ENCODE measurements at regions not wholly inside any gene's neighbourhood (a gene's known extent, or its start where the extent isn't known, plus 50 kb on each side); places are given as distances from the start of the nearest gene placed in this dataset.

DNA sequence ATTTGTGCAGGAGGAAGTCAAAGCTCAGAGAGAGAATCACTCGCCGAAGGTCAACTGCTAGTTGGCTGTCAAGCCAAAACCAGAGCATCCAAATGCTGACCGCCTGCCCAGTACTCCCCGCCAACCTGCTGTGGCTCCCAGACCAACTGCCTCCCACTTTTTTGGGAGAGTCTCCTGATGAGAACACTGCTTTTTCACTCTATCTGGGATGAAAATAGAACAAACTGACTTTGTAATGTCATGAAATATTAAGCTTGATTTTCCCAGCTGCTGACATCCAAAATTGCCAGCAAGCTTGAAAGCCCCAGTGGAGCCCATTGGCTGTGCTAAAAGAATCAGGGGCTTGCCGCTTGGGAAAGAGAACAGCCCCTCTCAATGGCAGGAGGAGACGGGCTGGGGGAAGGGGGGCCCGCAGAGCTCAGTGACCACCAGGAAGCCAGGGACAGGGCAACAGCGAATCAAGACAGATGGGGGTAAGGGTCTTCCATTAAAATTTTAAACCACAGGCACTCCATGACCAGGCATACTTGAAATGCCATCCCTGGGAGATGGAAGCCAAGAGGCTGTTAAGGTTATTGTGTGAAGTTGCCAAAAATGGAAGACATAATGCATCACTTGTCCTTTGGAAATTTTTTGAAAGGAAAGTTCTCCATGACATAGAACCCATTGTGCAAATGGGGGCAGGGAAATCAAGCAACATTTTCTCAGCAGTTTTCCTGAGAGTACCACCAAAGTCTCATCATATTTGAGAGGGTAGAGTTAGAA, 125.7 kb upstream of the CDH5 start:
- ChIA-PET POLR2A (no interaction called here), CTCF (no interaction called here), RAD21 (ENCODE audit: low non-redundant PET in 1 of 2, low total read pairs in 2 of 2, uncharacterized antibody in 2 of 2, unreplicated experiment in 2 of 2) (no interaction called here)
- Histone ChIP-seq H3K9me2 (ENCODE audit: insufficient read depth) (no peaks in the 10 kb centered on the region), H3K4me2 (ENCODE audit: low read length) (no peak overlapping the region), H3K79me2 (ENCODE audit: insufficient read depth, low read length) (no peaks in the 10 kb centered on the region), H3K27ac (ENCODE audit: low read depth, low read length) (no peak overlapping the region), H3K9ac (ENCODE audit: low read length) (no peak overlapping the region), H3K4me1 (ENCODE audit: control insufficient read depth in 1 of 2, insufficient read depth in 2 of 2, low read length in 2 of 2) (no peaks in the 10 kb centered on the region), H4K20me1 (ENCODE audit: insufficient read depth) (no peaks in the 10 kb centered on the region), H3K27me3 (ENCODE audit: insufficient read depth, low read length) (peaks cover 30% of the 10 kb centered on the region), H3K36me3 (ENCODE audit: control insufficient read depth in 1 of 2, insufficient read depth in 2 of 2, low read length in 2 of 2) (no peaks in the 10 kb centered on the region), H3K4me3 (replicated peaks in 1 of 2; ENCODE audit: low read depth in 1 of 2, low read length in 2 of 2) (no peak overlapping the region), H3K9me3 (ENCODE audit: control insufficient read depth in 1 of 2, insufficient read depth in 1 of 2, low read depth in 1 of 2, low read length in 2 of 2) (no peaks in the 10 kb centered on the region), H2AFZ (ENCODE audit: low read depth, low read length, poor library complexity, severe bottlenecking) (no peak overlapping the region)
- ATAC-seq, result no peak
- intact Hi-C loops (cut with micrococcal nuclease), result no loop called here
- no peak for DNase-seq (ENCODE audit: low read depth, low spot score)
- TF ChIP-seq FOSL1 (IDR thresholded peaks at IDR 0.05; ENCODE audit: low read depth) (no peak), CBX3 (IDR thresholded peaks at IDR 0.05; ENCODE audit: low read depth) (no peak), CEBPB (IDR thresholded peaks at IDR 0.05; ENCODE audit: low read depth) (no peak), YY1 (IDR thresholded peaks at IDR 0.05; ENCODE audit: extremely low read depth, insufficient replicate concordance, low read depth, low read length) (no peak), TCF7L2 (IDR thresholded peaks at IDR 0.05; ENCODE audit: borderline replicate concordance, extremely low read depth, insufficient read depth, insufficient read length) (no peak), RAD21 (IDR thresholded peaks at IDR 0.05; ENCODE audit: low read depth) (no peak), EGR1 (IDR thresholded peaks at IDR 0.05; ENCODE audit: low read depth) (no peak), SP1 (IDR thresholded peaks at IDR 0.05; ENCODE audit: low read depth) (no peak), EZH2 (IDR thresholded peaks at IDR 0.05) (no peak), ELF1 (IDR thresholded peaks at IDR 0.05; ENCODE audit: borderline replicate concordance, low read depth) (no peak), SRF (IDR thresholded peaks at IDR 0.05; ENCODE audit: low read depth) (no peak), SIN3A (IDR thresholded peaks at IDR 0.05; ENCODE audit: low read depth) (no peak), POLR2A (IDR thresholded peaks at IDR 0.05; ENCODE audit: borderline replicate concordance, extremely low read depth, insufficient read depth, insufficient read length) (no peak), ZFX (IDR thresholded peaks at IDR 0.05) (no peak), POLR2AphosphoS5 (IDR thresholded peaks at IDR 0.05; ENCODE audit: low read depth, low read length) (no peak)
- TF ChIP-seq, protein P1, sequence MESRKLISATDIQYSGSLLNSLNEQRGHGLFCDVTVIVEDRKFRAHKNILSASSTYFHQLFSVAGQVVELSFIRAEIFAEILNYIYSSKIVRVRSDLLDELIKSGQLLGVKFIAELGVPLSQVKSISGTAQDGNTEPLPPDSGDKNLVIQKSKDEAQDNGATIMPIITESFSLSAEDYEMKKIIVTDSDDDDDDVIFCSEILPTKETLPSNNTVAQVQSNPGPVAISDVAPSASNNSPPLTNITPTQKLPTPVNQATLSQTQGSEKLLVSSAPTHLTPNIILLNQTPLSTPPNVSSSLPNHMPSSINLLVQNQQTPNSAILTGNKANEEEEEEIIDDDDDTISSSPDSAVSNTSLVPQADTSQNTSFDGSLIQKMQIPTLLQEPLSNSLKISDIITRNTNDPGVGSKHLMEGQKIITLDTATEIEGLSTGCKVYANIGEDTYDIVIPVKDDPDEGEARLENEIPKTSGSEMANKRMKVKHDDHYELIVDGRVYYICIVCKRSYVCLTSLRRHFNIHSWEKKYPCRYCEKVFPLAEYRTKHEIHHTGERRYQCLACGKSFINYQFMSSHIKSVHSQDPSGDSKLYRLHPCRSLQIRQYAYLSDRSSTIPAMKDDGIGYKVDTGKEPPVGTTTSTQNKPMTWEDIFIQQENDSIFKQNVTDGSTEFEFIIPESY (IDR thresholded peaks at IDR 0.05; ENCODE audit: extremely low read depth, insufficient replicate concordance, low read length), result no peak
- TF ChIP-seq, protein P2, sequence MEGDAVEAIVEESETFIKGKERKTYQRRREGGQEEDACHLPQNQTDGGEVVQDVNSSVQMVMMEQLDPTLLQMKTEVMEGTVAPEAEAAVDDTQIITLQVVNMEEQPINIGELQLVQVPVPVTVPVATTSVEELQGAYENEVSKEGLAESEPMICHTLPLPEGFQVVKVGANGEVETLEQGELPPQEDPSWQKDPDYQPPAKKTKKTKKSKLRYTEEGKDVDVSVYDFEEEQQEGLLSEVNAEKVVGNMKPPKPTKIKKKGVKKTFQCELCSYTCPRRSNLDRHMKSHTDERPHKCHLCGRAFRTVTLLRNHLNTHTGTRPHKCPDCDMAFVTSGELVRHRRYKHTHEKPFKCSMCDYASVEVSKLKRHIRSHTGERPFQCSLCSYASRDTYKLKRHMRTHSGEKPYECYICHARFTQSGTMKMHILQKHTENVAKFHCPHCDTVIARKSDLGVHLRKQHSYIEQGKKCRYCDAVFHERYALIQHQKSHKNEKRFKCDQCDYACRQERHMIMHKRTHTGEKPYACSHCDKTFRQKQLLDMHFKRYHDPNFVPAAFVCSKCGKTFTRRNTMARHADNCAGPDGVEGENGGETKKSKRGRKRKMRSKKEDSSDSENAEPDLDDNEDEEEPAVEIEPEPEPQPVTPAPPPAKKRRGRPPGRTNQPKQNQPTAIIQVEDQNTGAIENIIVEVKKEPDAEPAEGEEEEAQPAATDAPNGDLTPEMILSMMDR (IDR thresholded peaks at IDR 0.05 in 2 of 3, conservative IDR thresholded peaks at IDR 0.05 in 1 of 3; ENCODE audit: borderline replicate concordance in 1 of 3, insufficient read depth in 1 of 3, low read depth in 2 of 3, low read length in 2 of 3), result no peak
- TF ChIP-seq, protein P3, sequence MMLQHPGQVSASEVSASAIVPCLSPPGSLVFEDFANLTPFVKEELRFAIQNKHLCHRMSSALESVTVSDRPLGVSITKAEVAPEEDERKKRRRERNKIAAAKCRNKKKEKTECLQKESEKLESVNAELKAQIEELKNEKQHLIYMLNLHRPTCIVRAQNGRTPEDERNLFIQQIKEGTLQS (IDR thresholded peaks at IDR 0.05), result no peak
- TF ChIP-seq, protein P4, sequence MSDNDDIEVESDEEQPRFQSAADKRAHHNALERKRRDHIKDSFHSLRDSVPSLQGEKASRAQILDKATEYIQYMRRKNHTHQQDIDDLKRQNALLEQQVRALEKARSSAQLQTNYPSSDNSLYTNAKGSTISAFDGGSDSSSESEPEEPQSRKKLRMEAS (IDR thresholded peaks at IDR 0.05), result no peak
- no TSS peak for BruUV-seq (replicated peaks)
